ENCODE measurements at regions not wholly inside any gene's neighbourhood (a gene's known extent, or its start where the extent isn't known, plus 50 kb on each side); places are given as distances from the start of the nearest gene placed in this dataset.

GRCh38 chr13:74511523-74511922, 377.3 kb upstream of the KLF12 start:
- DNase-seq (ENCODE audit: low spot score), result no peak
- Mint-ChIP-seq H3K4me1 (no peaks in the 10 kb centered on the region), H3K27me3 (ENCODE audit: insufficient read depth, low read depth) (no peaks in the 10 kb centered on the region), H3K9me3 (no peaks in the 10 kb centered on the region), H3K36me3 (no peaks in the 10 kb centered on the region), H3K27ac (no peak overlapping the region), H3K4me3 (no peak overlapping the region)
- Histone ChIP-seq H3K36me3 (no peaks in the 10 kb centered on the region), H3F3A (ENCODE audit: low read depth) (no peaks in the 10 kb centered on the region), H3K9ac (no peak overlapping the region), H3K4me3 (no peak overlapping the region), H2AFZ (replicated peaks) (no peak overlapping the region), H3K27ac (no peak overlapping the region), H3K4me1 (no peaks in the 10 kb centered on the region), H3K9me3 (ENCODE audit: low read depth) (no peaks in the 10 kb centered on the region), H3K4me2 (no peak overlapping the region), H3K27me3 (no peaks in the 10 kb centered on the region), H4K20me1 (ENCODE audit: low read depth) (no peaks in the 10 kb centered on the region), H3K79me2 (ENCODE audit: low read depth) (no peaks in the 10 kb centered on the region)
- TF ChIP-seq CTCF (IDR thresholded peaks at IDR 0.05), result no peak
- no peak for TF ChIP-seq EZH2 (IDR thresholded peaks at IDR 0.05)
- no peak for TF ChIP-seq EZH2phosphoT487 (IDR thresholded peaks at IDR 0.05)

- Histone ChIP-seq H3K4me2 (no peak overlapping the region), H4K20me1 (ENCODE audit: low read depth) (no peaks in the 10 kb centered on the region), H2AFZ (replicated peaks) (no peak overlapping the region), H3K4me1 (no peaks in the 10 kb centered on the region), H3K9me3 (ENCODE audit: low read depth) (no peaks in the 10 kb centered on the region), H3K27me3 (no peaks in the 10 kb centered on the region), H3K79me2 (ENCODE audit: low read depth) (no peaks in the 10 kb centered on the region), H3K36me3 (no peaks in the 10 kb centered on the region), H3K9ac (no peak overlapping the region), H3K27ac (no peak overlapping the region), H3K4me3 (no peak overlapping the region), H3F3A (ENCODE audit: low read depth) (no peaks in the 10 kb centered on the region)
- Mint-ChIP-seq H3K27me3 (ENCODE audit: insufficient read depth, low read depth) (no peaks in the 10 kb centered on the region), H3K4me1 (no peaks in the 10 kb centered on the region), H3K36me3 (no peaks in the 10 kb centered on the region), H3K27ac (no peak overlapping the region), H3K4me3 (no peak overlapping the region), H3K9me3 (peaks cover 3% of the 10 kb centered on the region)
- no peak for DNase-seq (ENCODE audit: low spot score)
- no peak for TF ChIP-seq CTCF (IDR thresholded peaks at IDR 0.05)
- no peak for TF ChIP-seq EZH2phosphoT487 (IDR thresholded peaks at IDR 0.05)
- TF ChIP-seq EZH2 (IDR thresholded peaks at IDR 0.05), result no peak
These were observed 353.0 kb upstream of the KLF12 start for GRCh38 chr13:74487091-74487722.

- no peaks in the 10 kb centered on the region for H3K36me3 ChIP-seq
- no peak for DNase-seq (ENCODE audit: low spot score)
- H3K4me1 ChIP-seq, result no peaks in the 10 kb centered on the region
- H2AFZ ChIP-seq (replicated peaks), result no peak overlapping the region
- no peak overlapping the region for H3K9ac ChIP-seq
- H3K27ac Mint-ChIP-seq, result no peak overlapping the region
- no peaks in the 10 kb centered on the region for H3F3A ChIP-seq (ENCODE audit: low read depth)
- H3K79me2 ChIP-seq (ENCODE audit: low read depth), result no peaks in the 10 kb centered on the region
- no peak for TF ChIP-seq EZH2phosphoT487 (IDR thresholded peaks at IDR 0.05)
- TF ChIP-seq CTCF (IDR thresholded peaks at IDR 0.05), result no peak
- TF ChIP-seq EZH2 (IDR thresholded peaks at IDR 0.05), result no peak
- H3K27ac ChIP-seq, result no peak overlapping the region
- H3K4me3 Mint-ChIP-seq, result no peak overlapping the region
- H3K4me3 ChIP-seq, result no peak overlapping the region
- no peaks in the 10 kb centered on the region for H3K27me3 Mint-ChIP-seq (ENCODE audit: insufficient read depth, low read depth)
- no peaks in the 10 kb centered on the region for H3K36me3 Mint-ChIP-seq
- H3K4me1 Mint-ChIP-seq, result no peaks in the 10 kb centered on the region
- no peaks in the 10 kb centered on the region for H3K27me3 ChIP-seq
- H3K9me3 Mint-ChIP-seq, result peaks cover 3% of the 10 kb centered on the region
- H3K9me3 ChIP-seq (ENCODE audit: low read depth), result no peaks in the 10 kb centered on the region
- H4K20me1 ChIP-seq (ENCODE audit: low read depth), result no peaks in the 10 kb centered on the region
- no peak overlapping the region for H3K4me2 ChIP-seq
These were observed 351.6 kb upstream of the KLF12 start for GRCh38 chr13:74485757-74486156.

All from neural progenitor cell (in vitro differentiated cells).